ENCODE measurements at regions not wholly inside any gene's neighbourhood (a gene's known extent, or its start where the extent isn't known, plus 50 kb on each side); places are given as distances from the start of the nearest gene placed in this dataset.

- ATAC-seq (ENCODE audit: insufficient number of reproducible peaks, low FRiP score, low read depth): no peak
Measured at GRCh38 chr1:36636206-36636605, 153.5 kb upstream of the CSF3R start.

GRCh38 chr1:36635284-36635683, 152.6 kb upstream of the CSF3R start:
- Histone ChIP-seq H3K4me1 (ENCODE audit: control insufficient read depth in 1 of 2, low read depth in 2 of 2) (peaks cover 0 to 17% of the 10 kb centered on the region in 2 donors), H3K4me3 (no peak overlapping the region), H3K27ac (no peak overlapping the region), H3K27me3 (replicated peaks; ENCODE audit: insufficient read depth) (no peaks in the 10 kb centered on the region), H3K9me3 (no peaks in the 10 kb centered on the region), H3K36me3 (no peaks in the 10 kb centered on the region)
- no peak for ATAC-seq (ENCODE audit: insufficient number of reproducible peaks, low FRiP score, low read depth)
- no peak for DNase-seq (ENCODE audit: low spot score)
- TF ChIP-seq CTCF (IDR thresholded peaks at IDR 0.05): no peak

More at GRCh38 chr1:36636206-36636605, 153.5 kb upstream of the CSF3R start:
- H3K36me3 ChIP-seq: no peaks in the 10 kb centered on the region
- no peak overlapping the region for H3K4me3 ChIP-seq
- H3K27me3 ChIP-seq (replicated peaks; ENCODE audit: insufficient read depth): no peaks in the 10 kb centered on the region
- H3K9me3 ChIP-seq: no peaks in the 10 kb centered on the region
- DNase-seq (ENCODE audit: low spot score): no peak
- no peak for TF ChIP-seq CTCF (IDR thresholded peaks at IDR 0.05)
- peaks cover 0 to 17% of the 10 kb centered on the region in 2 donors for H3K4me1 ChIP-seq (ENCODE audit: control insufficient read depth in 1 of 2, low read depth in 2 of 2)
- no peak overlapping the region for H3K27ac ChIP-seq

- no peak for TF ChIP-seq CTCF (IDR thresholded peaks at IDR 0.05)
- Histone ChIP-seq H3K36me3 (no peaks in the 10 kb centered on the region), H3K27ac (no peak overlapping the region), H3K9me3 (no peaks in the 10 kb centered on the region), H3K27me3 (replicated peaks; ENCODE audit: insufficient read depth) (no peaks in the 10 kb centered on the region), H3K4me1 (ENCODE audit: control insufficient read depth in 1 of 2, low read depth in 2 of 2) (no peaks in the 10 kb centered on the region), H3K4me3 (no peak overlapping the region)
- DNase-seq (ENCODE audit: low spot score): no peak
- ATAC-seq (ENCODE audit: insufficient number of reproducible peaks, low FRiP score, low read depth): no peak
Measured at GRCh38 chr1:36628804-36629203, 146.1 kb upstream of the CSF3R start.

DNA sequence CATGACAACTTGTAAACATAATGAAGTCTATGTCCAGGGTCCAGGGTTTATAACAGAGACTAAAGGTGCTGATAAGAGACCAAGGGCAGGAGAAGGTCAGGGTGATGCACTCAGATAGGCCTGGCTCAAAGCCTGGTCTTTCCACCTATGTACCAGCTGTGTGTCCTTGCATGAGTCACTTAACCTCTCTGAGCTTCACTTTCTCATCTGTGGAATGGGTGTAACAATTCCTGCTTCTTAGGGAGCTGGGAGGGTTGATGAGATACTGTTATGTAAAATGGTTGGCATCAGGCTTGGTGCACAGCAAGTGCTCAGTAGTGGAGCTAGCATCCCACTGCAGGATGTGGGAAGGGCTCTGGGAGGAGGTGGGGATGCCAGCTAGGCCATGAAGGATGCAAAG, 143.7 kb upstream of the CSF3R start:
- no peaks in the 10 kb centered on the region for H3K36me3 ChIP-seq
- no peak for ATAC-seq (ENCODE audit: insufficient number of reproducible peaks, low FRiP score, low read depth)
- no peaks in the 10 kb centered on the region for H3K27me3 ChIP-seq (replicated peaks; ENCODE audit: insufficient read depth)
- TF ChIP-seq CTCF (IDR thresholded peaks at IDR 0.05): no peak
- H3K9me3 ChIP-seq: no peaks in the 10 kb centered on the region
- no peak for DNase-seq (ENCODE audit: low spot score)
- no peak overlapping the region for H3K4me3 ChIP-seq
- no peaks in the 10 kb centered on the region for H3K4me1 ChIP-seq (ENCODE audit: control insufficient read depth in 1 of 2, low read depth in 2 of 2)
- no peak overlapping the region for H3K27ac ChIP-seq

GRCh38 chr1:36625935-36626310, 143.2 kb upstream of the CSF3R start:
- TF ChIP-seq CTCF (IDR thresholded peaks at IDR 0.05): no peak
- Histone ChIP-seq H3K27me3 (replicated peaks; ENCODE audit: insufficient read depth) (no peaks in the 10 kb centered on the region), H3K27ac (no peak overlapping the region), H3K4me3 (no peak overlapping the region), H3K9me3 (no peaks in the 10 kb centered on the region), H3K36me3 (no peaks in the 10 kb centered on the region), H3K4me1 (ENCODE audit: control insufficient read depth in 1 of 2, low read depth in 2 of 2) (no peaks in the 10 kb centered on the region)
- DNase-seq (ENCODE audit: low spot score) (no peak), ATAC-seq (ENCODE audit: insufficient number of reproducible peaks, low FRiP score, low read depth) (no peak)

Data from thoracic aorta (tissue), 2 donors.